ENCODE measurements at regions not wholly inside any gene's neighbourhood (a gene's known extent, or its start where the extent isn't known, plus 50 kb on each side); places are given as distances from the start of the nearest gene placed in this dataset.

GRCh38 chr2:139626128-139626527, 845.9 kb upstream of the NXPH2 start:
- TF ChIP-seq, protein P1, sequence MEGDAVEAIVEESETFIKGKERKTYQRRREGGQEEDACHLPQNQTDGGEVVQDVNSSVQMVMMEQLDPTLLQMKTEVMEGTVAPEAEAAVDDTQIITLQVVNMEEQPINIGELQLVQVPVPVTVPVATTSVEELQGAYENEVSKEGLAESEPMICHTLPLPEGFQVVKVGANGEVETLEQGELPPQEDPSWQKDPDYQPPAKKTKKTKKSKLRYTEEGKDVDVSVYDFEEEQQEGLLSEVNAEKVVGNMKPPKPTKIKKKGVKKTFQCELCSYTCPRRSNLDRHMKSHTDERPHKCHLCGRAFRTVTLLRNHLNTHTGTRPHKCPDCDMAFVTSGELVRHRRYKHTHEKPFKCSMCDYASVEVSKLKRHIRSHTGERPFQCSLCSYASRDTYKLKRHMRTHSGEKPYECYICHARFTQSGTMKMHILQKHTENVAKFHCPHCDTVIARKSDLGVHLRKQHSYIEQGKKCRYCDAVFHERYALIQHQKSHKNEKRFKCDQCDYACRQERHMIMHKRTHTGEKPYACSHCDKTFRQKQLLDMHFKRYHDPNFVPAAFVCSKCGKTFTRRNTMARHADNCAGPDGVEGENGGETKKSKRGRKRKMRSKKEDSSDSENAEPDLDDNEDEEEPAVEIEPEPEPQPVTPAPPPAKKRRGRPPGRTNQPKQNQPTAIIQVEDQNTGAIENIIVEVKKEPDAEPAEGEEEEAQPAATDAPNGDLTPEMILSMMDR (IDR thresholded peaks at IDR 0.05): no peak
- TF ChIP-seq POLR2A (IDR thresholded peaks at IDR 0.05): no peak
